Tongue (tissue), 1 donor: ENCODE measurements at regions not wholly inside any gene's neighbourhood (a gene's known extent, or its start where the extent isn't known, plus 50 kb on each side); places are given as distances from the start of the nearest gene placed in this dataset.
A peak's percentile ranks its signal among the peaks of the same experiment; 100 is the strongest.
"Not testable (repeated sequence)": the region's sequence is repeated elsewhere in the genome, so short reads cannot be mapped to it uniquely, and the experiment has no call there.

Source experiments
- DNase-seq: peaks from one replicate; pipeline ENCODE4 v3.0.0-alpha.2; 2015

DNA sequence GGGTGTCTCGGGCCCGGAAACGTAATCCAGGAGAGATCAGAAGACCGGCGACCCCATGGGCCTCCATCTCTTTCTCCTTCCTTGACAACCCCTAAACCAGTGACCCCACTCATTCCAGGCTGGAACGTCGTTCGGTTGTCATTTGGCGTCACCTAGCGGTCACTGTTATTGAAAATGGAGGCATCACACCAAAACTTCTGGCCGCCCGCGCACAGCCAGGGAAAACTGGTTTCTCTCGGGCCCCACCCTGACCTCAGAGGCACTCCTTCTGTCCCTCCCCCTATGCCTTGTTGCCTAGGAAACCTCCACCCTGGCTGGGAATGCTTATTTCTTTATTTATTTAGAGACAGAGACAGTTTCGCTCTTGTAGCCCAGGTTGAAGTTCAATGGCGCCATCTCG is 2327.3 kb upstream of the TPTE start:
- DNase-seq: not testable (repeated sequence)

DNA sequence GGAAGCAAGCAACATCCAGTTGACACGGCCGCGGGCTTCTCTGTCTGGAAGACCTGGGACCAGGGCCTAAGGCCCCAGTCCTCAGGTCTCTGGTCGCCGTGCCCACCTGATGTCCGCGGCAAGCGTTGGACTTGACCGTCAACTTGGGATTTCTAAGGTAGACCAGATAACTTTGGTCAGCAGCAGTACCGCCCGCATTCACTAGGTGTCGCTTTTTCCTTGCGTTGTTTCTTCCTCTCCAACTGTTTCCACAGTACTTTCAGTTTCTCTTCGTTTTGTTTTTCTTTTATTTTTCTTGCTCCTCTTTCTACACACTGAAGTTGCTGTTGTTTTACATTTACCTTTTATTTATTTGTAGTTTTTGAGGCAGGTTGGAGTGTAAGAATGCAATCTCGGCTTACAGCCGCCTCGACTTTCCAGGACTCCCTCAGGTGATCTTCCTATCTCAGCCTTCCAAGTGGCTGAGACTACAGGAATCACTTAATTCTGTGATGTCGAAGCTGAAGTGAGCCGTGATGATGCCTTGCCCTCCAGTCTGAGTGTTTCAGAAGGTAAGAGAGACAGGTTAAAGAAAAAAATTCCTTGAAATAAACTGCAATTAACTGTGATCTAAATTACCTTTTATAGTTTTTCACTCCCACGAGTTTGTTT is 2323.9 kb upstream of the TPTE start:
- not testable (repeated sequence) for DNase-seq

- DNase-seq: not testable (repeated sequence)
These were observed 2316.1 kb upstream of the TPTE start for GRCh38 chr21:8205094-8205891.

DNA sequence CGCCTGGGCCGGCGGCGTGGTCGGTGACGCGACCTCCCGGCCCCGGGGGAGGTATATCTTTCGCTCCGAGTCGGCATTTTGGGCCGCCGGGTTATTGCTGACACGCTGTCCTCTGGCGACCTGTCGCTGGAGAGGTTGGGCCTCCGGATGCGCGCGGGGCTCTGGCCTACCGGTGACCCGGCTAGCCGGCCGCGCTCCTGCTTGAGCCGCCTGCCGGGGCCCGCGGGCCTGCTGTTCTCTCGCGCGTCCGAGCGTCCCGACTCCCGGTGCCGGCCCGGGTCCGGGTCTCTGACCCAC is 2315.5 kb upstream of the TPTE start:
- not testable (repeated sequence) for DNase-seq

DNA sequence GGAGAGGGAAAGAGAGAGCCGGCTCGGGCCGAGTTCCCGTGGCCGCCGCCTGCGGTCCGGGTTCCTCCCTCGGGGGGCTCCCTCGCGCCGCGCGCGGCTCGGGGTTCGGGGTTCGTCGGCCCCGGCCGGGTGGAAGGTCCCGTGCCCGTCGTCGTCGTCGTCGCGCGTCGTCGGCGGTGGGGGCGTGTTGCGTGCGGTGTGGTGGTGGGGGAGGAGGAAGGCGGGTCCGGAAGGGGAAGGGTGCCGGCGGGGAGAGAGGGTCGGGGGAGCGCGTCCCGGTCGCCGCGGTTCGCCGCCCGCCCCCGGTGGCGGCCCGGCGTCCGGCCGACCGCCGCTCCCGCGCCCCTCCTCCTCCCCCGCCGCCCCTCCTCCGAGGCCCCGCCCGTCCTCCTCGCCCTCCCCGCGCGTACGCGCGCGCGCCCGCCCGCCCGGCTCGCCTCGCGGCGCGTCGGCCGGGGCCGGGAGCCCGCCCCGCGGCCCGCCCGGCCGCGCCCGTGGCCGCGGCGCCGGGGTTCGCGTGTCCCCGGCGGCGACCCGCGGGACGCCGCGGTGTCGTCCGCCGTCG is 2308.3 kb upstream of the TPTE start:
- DNase-seq: not testable (repeated sequence)

DNA sequence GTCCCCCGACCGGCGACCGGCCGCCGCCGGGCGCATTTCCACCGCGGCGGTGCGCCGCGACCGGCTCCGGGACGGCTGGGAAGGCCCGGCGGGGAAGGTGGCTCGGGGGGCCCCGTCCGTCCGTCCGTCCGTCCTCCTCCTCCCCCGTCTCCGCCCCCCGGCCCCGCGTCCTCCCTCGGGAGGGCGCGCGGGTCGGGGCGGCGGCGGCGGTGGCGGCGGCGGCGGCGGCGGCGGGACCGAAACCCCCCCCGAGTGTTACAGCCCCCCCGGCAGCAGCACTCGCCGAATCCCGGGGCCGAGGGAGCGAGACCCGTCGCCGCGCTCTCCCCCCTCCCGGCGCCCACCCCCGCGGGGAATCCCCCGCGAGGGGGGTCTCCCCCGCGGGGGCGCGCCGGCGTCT is 2306.8 kb upstream of the TPTE start:
- not testable (repeated sequence) for DNase-seq

DNA sequence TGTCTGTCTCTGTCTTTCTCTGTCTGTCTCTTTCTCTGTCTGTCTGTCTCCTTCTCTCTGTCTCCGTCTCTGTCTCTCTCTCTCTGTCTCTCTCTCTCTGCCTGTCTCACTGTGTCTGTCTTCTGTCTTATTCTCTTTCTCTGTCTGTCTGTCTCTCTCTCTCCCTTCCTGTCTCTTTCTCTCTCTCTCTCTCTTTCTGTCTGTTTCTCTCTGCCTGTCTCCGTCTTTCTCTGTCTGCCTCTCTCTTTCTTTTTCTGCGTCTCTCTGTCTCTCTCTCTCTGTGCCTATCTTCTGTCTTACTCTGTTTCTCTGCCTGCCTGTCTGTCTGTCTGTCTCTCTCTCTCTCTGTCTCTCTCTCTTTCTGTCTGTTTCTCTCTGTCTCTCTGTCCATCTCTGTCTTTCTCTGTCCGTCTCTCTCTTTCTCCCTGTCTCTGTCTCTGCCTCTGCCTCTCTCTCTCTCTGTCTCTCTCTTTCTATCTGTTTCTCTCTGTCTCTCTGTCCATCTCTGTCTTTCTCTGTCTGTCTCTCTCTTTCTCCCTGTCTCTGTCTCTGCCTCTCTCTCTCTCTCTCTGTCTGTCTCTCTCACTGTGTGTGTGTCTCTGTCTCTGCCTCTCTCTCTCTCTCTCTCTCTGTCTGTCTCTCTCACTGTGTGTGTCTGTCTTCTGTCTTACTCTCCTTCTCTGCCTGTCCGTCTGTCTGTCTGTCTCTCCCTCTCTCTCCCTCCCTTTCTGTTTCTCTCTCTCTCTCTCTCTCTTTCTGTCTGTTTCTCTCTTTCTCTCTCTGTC is 2291.8 kb upstream of the TPTE start:
- DNase-seq: not testable (repeated sequence)

DNA sequence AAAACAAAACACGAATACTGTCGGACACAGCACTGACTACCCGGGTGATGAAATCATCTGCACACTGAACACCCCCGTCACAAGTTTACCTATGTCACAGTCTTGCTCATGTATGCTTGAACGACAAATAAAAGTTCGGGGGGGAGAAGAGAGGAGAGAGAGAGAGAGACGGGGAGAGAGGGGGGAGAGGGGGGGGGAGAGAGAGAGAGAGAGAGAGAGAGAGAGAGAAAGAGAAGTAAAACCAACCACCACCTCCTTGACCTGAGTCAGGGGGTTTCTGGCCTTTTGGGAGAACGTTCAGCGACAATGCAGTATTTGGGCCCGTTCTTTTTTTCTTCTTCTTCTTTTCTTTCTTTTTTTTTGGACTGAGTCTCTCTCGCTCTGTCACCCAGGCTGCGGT is 2290.1 kb upstream of the TPTE start:
- not testable (repeated sequence) for DNase-seq

DNA sequence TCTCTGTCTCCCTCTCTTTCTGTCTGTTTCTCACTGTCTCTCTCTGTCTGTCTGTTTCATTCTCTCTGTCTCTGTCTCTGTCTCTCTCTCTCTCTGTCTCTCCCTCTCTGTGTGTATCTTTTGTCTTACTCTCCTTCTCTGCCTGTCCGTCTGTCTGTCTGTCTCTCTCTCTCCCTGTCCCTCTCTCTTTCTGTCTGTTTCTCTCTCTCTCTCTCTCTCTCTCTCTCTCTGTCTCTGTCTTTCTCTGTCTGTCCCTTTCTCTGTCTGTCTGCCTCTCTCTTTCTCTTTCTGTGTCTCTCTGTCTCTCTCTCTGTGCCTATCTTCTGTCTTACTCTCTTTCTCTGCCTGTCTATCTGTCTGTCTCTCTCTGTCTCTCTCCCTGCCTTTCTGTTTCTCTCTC is 2288.4 kb upstream of the TPTE start:
- DNase-seq: not testable (repeated sequence)

GRCh38 chr21:8234059-8234458 is 2287.3 kb upstream of the TPTE start:
- not testable (repeated sequence) for DNase-seq

GRCh38 chr21:8244723-8245641 is 2276.4 kb upstream of the TPTE start:
- DNase-seq: not testable (repeated sequence)

- not testable (repeated sequence) for DNase-seq
These were observed 2275.6 kb upstream of the TPTE start for GRCh38 chr21:8245642-8246402.

DNA sequence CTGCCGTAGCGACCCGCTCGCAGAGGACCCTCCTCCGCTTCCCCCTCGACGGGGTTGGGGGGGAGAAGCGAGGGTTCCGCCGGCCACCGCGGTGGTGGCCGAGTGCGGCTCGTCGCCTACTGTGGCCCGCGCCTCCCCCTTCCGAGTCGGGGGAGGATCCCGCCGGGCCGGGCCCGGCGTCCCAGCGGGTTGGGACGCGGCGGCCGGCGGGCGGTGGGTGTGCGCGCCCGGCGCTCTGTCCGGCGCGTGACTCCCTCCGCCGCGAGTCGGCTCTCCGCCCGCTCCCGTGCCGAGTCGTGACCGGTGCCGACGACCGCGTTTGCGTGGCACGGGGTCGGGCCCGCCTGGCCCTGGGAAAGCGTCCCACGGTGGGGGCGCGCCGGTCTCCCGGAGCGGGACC is 2269.7 kb upstream of the TPTE start:
- DNase-seq: not testable (repeated sequence)

DNA sequence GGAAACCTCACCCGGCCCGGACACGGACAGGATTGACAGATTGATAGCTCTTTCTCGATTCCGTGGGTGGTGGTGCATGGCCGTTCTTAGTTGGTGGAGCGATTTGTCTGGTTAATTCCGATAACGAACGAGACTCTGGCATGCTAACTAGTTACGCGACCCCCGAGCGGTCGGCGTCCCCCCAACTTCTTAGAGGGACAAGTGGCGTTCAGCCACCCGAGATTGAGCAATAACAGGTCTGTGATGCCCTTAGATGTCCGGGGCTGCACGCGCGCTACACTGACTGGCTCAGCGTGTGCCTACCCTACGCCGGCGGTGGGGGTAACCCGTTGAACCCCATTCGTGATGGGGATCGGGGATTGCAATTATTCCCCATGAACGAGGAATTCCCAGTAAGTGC is 2266.3 kb upstream of the TPTE start:
- not testable (repeated sequence) for DNase-seq

DNA sequence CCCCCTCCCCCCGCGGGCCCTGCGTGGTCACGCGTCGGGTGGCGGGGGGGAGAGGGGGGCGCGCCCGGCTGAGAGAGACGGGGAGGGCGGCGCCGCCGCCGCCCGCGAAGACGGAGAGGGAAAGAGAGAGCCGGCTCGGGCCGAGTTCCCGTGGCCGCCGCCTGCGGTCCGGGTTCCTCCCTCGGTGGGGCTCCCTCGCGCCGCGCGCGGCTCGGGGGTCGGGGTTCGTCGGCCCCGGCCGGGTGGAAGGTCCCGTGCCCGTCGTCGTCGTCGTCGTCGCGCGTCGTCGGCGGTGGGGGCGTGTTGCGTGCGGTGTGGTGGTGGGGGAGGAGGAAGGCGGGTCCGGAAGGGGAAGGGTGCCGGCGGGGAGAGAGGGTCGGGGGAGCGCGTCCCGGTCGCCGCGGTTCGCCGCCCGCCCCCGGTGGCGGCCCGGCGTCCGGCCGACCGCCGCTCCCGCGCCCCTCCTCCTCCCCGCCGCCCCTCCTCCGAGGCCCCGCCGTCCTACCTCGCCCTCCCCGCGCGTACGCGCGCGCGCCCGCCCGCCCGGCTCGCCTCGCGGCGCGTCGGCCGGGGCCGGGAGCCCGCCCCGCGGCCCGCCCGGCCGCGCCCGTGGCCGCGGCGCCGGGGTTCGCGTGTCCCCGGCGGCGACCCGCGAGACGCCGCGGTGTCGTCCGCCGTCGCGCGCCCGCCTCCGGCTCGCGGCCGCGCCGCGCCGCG is 2264.1 kb upstream of the TPTE start:
- DNase-seq: peak; percentile 1

DNA sequence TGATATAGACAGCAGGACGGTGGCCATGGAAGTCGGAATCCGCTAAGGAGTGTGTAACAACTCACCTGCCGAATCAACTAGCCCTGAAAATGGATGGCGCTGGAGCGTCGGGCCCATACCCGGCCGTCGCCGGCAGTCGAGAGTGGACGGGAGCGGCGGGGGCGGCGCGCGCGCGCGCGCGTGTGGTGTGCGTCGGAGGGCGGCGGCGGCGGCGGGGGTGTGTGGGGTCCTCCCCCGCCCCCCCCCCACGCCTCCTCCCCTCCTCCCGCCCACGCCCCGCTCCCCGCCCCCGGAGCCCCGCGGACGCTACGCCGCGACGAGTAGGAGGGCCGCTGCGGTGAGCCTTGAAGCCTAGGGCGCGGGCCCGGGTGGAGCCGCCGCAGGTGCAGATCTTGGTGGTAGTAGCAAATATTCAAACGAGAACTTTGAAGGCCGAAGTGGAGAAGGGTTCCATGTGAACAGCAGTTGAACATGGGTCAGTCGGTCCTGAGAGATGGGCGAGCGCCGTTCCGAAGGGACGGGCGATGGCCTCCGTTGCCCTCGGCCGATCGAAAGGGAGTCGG is 2261.2 kb upstream of the TPTE start:
- not testable (repeated sequence) for DNase-seq
